OCI-LY7 (cell line): ENCODE measurements at regions not wholly inside any gene's neighbourhood (a gene's known extent, or its start where the extent isn't known, plus 50 kb on each side); places are given as distances from the start of the nearest gene placed in this dataset.

Experiments used
- EZH2phosphoT487 ChIP-seq: fragments of 200-600 bp; sonication (generic); IDR thresholded peaks from 2 replicates; pipeline ENCODE4 v1.6.1; 2018; ENCODE audit warnings: low read depth, borderline replicate concordance, mild to moderate bottlenecking, mixed run types, antibody characterized with exemption, low read length, moderate library complexity, mixed read lengths
- TF ChIP-seq, protein P1 (sequence below): fragments of 200-600 bp; sonication (generic); conservative IDR thresholded peaks from 2 replicates; pipeline ENCODE4 v1.5.1; 2014; ENCODE audit warnings: mild to moderate bottlenecking, antibody characterized with exemption, low read length, moderate library complexity, mixed read lengths

DNA sequence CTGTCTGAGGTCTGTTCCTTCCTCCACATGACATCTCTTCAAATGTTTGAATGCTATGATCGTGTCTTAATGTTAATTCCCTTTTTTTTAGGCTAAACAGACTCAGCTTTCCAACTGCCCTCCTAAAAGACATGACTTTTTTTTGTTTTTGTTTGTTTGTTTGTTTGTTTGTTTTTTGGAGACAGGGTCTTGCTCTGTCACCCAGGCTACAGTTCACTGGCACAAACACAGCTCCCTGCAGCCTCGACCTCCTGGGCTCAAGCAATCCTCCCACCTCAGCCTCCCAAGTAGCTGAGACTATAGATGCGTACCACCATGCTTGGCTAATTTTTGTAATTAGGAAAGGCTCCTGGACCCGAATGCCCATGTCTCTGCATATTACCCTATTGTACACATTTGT, 176.5 kb downstream of the ABCA8 start:
- TF ChIP-seq, protein P1, sequence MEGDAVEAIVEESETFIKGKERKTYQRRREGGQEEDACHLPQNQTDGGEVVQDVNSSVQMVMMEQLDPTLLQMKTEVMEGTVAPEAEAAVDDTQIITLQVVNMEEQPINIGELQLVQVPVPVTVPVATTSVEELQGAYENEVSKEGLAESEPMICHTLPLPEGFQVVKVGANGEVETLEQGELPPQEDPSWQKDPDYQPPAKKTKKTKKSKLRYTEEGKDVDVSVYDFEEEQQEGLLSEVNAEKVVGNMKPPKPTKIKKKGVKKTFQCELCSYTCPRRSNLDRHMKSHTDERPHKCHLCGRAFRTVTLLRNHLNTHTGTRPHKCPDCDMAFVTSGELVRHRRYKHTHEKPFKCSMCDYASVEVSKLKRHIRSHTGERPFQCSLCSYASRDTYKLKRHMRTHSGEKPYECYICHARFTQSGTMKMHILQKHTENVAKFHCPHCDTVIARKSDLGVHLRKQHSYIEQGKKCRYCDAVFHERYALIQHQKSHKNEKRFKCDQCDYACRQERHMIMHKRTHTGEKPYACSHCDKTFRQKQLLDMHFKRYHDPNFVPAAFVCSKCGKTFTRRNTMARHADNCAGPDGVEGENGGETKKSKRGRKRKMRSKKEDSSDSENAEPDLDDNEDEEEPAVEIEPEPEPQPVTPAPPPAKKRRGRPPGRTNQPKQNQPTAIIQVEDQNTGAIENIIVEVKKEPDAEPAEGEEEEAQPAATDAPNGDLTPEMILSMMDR, result no peak
- TF ChIP-seq EZH2phosphoT487, result no peak
